NCI-H2107 treated with DMSO at 0.1 percent for 48 hours (cell line): ENCODE measurements at regions not wholly inside any gene's neighbourhood (a gene's known extent, or its start where the extent isn't known, plus 50 kb on each side); places are given as distances from the start of the nearest gene placed in this dataset.

Experiments
- DNase-seq: peaks from one replicate; lab custom pipeline; 2025; ENCODE audit not compliant: unreplicated experiment; lab: John Stamatoyannopoulos, UW

GRCh38 chr22:48192071-48192470 is 1429.6 kb downstream of the TBC1D22A start:
- no peak for DNase-seq

DNA sequence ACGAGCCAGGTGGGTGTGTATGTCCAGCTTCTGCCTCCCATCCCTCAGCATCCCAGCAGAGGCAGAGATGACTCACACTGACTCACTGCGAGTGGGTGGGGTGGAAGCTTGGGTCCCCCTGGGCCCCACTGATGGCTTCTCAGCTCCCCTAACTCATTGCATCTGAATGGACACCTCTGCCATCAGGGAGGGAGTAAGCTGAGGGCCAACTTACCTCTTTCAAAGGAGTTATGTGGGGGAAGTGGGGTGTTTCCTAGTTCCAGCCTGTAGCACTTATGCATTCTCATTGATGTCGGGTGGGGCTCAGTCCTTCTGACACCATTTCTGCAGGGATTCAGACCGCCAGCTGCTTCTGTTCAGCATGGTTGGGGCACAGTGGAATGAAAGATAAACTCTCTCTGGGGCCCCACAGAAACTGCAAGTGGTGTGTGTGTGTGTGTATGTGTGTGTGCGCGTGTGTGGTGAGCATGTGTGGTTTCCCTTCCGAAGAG is 1425.8 kb downstream of the TBC1D22A start:
- no peak for DNase-seq

DNA sequence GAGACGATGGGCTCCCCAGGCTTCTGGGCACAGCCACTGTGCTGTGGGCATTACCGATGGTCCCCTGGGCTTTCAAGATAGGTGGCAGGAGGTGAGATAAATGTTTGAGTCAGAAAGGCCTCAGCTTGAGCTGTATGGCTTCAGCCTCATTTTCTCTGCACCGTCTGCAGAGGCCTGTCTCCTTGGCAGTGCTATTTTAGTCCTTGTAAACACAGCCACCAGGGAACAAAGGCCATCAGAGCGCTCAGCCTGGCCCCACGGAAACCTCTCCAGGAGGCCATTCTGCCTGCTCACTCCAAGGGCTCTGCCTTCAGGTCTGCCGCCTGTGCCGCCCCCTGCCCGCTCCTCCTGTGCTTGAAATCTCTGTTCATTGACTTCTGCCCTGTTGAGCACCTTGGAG is 1424.9 kb downstream of the TBC1D22A start:
- no peak for DNase-seq

DNA sequence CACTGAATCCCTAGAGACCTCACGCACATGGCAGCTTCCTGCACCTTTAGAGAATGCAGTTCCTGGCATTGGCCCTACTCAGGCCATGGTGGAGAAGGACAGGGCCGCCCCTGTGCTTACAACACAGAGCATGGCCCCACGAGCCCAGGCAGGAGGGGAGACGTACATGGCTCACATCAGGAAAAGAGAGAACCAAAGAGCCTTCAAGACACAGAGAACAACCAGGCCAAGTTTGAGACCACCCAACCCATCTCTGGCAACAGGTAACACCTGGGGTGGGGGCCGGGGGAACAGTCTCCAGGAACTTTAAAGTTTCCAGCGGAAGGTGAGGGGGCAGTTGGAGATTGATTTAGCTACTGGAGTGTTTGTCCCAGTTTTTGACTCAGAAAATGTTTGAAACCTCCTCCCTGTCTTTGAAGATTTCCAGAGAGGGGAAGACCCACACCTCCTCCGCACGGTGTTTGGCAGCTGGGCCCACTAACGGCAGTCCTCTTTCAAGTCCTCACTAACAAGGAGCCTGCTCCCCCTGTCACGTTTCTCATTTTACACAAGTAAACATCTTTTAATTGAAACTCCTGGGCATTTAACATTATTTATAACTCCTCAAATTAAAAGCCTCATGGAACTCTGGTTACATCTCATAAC is 1423.8 kb downstream of the TBC1D22A start:
- no peak for DNase-seq

DNA sequence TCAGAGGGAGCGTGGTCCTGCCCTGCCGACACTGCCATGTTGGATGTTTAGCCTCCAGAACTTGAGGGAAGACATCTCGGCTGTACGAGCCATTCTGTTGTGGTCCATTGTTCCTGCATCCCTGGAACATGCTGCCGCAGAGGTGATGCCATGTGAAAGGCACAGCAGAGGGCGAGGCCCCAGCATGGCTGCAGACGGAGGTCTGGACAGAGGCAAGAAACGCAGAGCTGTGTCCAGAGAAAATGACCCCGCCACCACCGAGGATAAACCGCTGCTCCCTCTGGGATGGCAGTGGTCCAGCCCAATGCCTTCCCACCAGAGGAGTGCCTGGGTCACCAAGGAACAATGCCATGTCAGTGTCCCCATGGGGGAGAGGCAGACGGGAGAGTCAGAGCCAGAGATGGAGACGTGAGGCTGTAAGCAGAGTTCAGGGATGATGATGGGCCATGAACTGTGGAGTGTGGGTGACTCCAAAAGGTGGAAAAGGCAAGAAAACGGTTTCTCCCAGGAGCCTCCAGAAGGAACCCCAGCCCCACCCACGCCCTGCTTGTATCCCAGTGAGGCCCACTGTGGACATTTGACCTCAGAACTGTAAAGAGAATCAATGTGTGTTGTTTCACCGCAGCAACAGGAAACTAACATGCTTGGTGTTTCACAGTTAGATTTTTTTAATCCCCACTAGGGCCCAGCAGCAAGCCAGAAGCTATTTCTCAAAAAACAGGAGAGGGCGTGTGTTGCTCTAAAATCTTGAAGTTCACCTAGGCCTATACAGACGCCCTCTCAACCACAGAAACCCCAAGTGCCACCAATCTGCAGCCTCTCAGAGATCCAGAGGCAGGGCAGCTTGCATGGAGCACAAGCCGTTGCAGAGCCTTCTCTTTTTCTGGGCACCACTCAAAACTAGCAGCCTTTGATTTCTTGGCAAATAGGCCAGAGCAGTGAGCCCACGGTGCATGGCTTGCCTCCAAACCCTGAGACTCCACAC is 1422.9 kb downstream of the TBC1D22A start:
- no peak for DNase-seq

- DNase-seq: no peak
Measured at GRCh38 chr22:48182846-48183805, 1420.7 kb downstream of the TBC1D22A start.

DNA sequence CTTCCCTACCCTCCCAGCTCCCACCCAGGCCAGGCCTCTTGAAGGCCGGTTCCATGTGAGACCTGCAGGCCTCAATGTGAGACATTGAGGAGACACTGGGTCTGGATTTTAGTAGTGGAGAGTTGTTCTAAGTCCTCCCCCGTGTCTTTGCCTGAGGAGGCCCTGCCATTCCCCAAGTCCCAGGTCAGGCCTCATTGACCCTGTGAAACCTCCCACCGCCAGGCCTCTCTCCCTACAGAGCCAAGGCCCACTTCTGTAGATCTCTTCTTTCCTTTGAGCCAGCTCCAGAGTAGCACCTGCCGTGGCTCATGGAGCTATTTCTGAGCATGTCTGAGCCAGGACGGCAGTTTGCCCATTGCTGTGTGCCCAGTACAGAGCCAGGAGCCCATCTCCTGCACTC is 1419.6 kb downstream of the TBC1D22A start:
- no peak for DNase-seq

DNA sequence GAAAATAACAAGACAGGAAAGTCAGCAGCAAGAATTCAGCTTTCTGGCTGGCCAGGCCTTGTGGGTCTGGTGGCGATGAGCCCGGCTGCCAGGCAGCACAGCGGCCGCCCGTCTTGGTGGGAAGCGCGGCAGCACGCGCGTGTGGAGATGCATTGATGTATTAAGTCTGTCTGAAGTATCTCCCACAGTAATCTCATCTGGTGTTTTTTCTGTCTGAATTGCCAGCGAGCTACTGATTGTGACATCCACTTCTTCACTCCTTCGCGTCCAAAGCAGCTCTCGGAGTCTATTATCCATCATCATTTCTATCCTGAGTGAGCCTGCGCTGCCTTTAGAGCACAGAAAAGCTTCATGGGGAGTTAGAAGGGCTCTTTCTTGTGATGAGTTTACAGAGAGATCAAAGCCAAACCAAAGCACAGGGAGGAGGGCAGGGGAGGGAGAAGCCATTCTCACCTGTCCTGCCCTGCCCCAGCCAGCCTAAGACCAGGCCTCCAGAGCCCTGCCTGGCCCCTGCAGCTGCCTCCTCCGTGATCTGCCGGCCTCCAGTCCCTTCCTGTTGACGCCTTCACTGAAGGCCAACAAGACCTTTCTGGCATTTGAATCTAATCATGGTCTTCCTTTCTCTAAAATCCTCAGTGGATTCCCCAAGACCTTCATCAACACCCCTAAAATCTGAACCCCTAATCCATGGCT is 1419.0 kb downstream of the TBC1D22A start:
- DNase-seq: no peak

DNA sequence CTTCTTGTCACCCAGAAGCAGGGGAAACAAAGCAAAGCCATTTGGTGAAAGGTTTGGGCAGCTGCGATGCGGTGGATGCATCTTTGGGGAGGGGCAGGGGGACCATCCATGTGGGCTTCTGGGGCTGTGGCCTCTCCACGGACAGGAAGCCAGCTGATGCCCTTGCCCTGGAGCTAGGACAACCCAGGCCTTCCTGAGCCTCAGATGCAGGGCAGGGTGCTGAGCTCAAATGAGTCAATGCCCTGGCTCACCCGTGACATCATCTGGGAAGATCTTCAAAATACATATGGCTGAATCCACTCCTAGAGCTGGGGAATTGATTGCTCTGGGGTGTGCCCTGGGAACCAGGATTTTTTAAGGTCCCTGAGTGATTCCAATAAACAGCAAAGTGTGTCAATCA is 1418.2 kb downstream of the TBC1D22A start:
- DNase-seq: no peak

- DNase-seq: no peak
Measured at GRCh38 chr22:48179571-48180546, 1417.4 kb downstream of the TBC1D22A start.

DNA sequence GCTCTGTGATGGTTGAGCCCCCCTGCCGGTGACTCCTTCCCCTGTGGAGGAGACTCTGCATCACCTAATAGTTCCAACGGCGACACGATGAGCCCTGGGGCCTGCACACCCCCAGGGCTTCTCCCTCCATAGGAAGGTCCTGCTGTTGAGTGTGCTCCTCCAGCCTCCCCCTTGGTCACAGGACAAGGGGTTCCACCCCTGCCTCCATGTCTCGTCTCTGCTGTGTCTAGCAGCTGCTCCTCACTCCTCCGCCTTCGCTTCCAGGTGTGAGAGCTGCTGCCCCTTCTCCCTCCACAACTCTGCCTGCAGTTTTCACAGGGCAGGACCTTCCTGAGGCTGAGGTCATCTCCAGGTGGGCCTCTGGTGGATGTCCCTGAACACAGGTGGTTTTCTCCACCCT is 1416.1 kb downstream of the TBC1D22A start:
- no peak for DNase-seq

DNA sequence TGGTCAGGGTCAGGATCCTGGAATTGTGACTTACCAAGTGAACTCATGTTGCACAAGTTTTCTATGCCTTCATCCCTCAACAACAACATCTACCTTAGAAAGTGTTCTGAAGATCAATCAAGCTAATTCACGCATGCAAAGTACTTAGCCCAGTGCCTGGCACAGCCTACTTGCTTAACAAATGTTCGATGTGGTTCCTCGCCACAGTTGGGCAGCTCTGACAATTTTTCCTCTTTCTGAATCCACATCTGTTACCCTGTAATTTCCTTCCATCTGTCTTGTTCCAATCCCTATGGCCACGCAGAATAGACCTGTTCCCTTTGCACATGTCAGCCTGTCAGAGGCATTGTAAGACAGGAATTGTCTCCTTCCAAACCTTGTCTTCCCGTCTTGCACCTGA is 1415.2 kb downstream of the TBC1D22A start:
- no peak for DNase-seq

GRCh38 chr22:48175721-48176120 is 1413.3 kb downstream of the TBC1D22A start:
- DNase-seq: no peak

DNA sequence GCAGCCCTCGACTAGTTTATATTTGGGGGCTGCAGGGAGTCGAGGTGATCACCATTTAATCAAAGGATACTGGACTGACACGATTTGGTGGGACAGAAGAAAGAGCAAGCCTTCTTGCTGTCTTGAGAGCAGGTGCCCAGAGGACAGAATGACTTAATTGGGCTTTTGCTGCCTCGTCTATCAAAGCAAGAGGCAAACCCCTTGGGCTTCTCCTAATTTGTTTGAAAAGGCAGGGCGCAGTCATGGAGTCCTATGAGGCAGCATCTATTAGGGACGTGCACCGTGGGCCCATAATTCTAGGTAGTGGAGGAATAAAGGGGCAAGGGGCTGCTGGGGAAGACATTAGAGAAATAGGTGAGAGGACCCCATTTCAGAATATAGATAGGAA is 1411.3 kb downstream of the TBC1D22A start:
- DNase-seq: no peak

DNA sequence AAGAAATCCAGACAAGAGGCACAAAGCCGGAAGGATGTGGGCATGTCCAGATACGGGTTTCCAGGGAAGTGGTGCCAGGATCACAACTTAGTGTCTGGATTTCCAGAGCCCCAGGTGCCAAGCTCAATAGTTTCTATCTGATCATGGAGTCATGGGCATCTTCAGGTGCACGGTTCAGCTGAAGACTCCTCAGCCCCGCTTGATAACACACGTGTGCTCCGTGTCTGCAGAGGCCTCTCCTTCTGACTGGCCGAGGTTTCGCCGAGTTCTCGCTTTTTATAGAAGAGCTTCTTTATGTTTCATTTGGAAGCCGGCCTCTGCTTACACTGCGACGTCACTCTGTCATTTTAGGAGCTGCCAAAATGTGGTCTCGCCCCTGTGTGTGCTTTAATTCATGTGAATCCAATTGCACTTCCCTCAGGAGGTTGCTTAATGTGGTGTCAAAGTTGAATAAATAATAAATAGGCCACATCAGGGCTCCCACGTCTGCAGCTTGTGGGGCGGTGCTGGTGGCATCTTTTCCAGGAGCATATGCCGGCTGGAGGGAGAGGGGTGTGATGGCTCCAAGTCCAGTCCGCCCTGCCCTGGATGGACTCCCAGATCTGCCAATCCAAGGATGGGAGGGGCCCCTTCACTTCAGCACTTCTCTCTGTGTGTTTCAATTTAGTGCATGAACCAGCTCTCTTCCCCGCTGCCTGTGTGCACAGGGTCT is 1410.8 kb downstream of the TBC1D22A start:
- no peak for DNase-seq

DNA sequence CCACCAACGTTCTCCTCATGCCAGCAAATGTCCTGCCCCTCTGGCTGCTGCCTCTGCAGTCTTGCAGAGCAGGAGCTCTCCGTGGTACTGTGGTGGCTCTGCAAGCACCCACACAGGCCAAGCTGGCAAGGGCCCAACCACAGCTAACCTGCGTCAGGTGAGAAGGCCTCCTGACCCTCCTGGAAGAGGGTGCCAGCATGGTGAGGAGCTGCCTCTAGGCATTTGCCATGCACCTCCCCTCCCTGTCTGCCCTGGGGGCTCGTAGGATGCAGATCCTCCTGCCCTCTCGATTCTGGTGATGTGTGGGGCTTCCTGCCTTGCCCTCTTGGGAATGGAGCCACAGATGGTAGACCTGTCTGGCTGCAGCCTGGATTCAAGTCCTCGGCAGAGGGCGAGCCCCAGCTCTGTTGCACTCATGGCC is 1408.8 kb downstream of the TBC1D22A start:
- DNase-seq: no peak

GRCh38 chr22:48169227-48169626 is 1406.8 kb downstream of the TBC1D22A start:
- no peak for DNase-seq

- DNase-seq: no peak
Measured at GRCh38 chr22:48167238-48167637, 1404.8 kb downstream of the TBC1D22A start.

GRCh38 chr22:48161298-48161697 is 1398.8 kb downstream of the TBC1D22A start:
- no peak for DNase-seq
